Panc1 (cell line): ENCODE measurements at regions not wholly inside any gene's neighbourhood (a gene's known extent, or its start where the extent isn't known, plus 50 kb on each side); places are given as distances from the start of the nearest gene placed in this dataset.

Experiments used
- POLR2AphosphoS5 ChIP-seq: IDR thresholded peaks from 2 replicates; pipeline ENCODE4 v1.6.1; 2012; ENCODE audit warnings: mild to moderate bottlenecking, low read depth, low read length, moderate library complexity
- SIN3A ChIP-seq: IDR thresholded peaks from 2 replicates; pipeline ENCODE4 v1.6.1; 2012; ENCODE audit warnings: low read depth, mild to moderate bottlenecking, low read length, moderate library complexity, borderline replicate concordance; ENCODE audit not compliant: insufficient read depth
- TCF7L2 ChIP-seq: IDR thresholded peaks from 2 replicates; pipeline ENCODE4 v1.6.1; 2011; ENCODE audit warnings: mild to moderate bottlenecking, low read depth, low read length, inconsistent platforms
- TF ChIP-seq, protein P1 (sequence below): fragments of 450-650 bp; IDR thresholded peaks from 2 replicates; pipeline ENCODE4 v1.5.1; 2017; ENCODE audit warnings: mild to moderate bottlenecking
- TF ChIP-seq, protein P2 (sequence below), 2 experiments: IDR thresholded peaks; 2 replicates each; pipeline ENCODE4 v1.6.1; 2011 to 2012; ENCODE audit warnings: low read depth in 2 of 2, control low read depth in 1 of 2, low read length in 1 of 2, mild to moderate bottlenecking in 1 of 2, moderate library complexity in 1 of 2; ENCODE audit not compliant: insufficient read depth in 1 of 2

DNA sequence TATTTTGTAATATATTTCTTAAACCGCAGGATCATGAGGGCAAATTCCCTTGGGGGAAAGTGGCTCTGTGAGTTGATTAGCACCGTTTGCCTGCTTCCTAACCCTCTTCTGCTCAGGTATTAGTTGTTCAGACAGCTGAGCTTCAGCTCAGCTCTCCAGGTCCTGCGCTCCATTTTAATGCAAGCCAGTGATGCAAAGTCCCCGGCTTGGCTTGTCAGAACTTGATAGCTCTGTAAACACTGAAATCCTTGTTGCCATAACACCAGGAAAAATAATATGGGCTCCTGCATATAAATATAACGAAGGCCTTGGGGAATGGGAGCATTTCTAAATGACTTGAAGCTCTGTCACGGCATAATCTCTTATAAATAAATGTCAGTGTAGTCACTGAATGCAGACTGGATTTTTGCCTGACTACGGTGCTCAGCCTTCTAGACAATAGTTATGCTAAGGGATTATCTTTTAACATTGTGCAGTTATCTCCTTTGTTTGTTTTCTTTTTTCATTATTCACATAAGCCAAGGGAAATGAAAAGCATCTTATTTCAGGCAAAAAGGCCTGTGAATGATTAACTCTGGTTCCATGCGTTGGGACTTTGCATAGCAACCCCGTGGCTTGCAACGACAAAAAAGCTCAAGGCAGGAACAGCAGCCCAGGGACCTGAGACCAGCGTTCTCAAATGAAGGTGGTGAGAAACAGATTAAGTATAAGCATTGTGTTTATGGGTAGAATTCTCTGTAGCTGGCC lies 253.2 kb downstream of the SPRY1 start:
- TF ChIP-seq, protein P1, sequence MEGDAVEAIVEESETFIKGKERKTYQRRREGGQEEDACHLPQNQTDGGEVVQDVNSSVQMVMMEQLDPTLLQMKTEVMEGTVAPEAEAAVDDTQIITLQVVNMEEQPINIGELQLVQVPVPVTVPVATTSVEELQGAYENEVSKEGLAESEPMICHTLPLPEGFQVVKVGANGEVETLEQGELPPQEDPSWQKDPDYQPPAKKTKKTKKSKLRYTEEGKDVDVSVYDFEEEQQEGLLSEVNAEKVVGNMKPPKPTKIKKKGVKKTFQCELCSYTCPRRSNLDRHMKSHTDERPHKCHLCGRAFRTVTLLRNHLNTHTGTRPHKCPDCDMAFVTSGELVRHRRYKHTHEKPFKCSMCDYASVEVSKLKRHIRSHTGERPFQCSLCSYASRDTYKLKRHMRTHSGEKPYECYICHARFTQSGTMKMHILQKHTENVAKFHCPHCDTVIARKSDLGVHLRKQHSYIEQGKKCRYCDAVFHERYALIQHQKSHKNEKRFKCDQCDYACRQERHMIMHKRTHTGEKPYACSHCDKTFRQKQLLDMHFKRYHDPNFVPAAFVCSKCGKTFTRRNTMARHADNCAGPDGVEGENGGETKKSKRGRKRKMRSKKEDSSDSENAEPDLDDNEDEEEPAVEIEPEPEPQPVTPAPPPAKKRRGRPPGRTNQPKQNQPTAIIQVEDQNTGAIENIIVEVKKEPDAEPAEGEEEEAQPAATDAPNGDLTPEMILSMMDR, result no peak
- TF ChIP-seq TCF7L2 (no peak), POLR2AphosphoS5 (no peak), SIN3A (no peak)
- TF ChIP-seq, protein P2, sequence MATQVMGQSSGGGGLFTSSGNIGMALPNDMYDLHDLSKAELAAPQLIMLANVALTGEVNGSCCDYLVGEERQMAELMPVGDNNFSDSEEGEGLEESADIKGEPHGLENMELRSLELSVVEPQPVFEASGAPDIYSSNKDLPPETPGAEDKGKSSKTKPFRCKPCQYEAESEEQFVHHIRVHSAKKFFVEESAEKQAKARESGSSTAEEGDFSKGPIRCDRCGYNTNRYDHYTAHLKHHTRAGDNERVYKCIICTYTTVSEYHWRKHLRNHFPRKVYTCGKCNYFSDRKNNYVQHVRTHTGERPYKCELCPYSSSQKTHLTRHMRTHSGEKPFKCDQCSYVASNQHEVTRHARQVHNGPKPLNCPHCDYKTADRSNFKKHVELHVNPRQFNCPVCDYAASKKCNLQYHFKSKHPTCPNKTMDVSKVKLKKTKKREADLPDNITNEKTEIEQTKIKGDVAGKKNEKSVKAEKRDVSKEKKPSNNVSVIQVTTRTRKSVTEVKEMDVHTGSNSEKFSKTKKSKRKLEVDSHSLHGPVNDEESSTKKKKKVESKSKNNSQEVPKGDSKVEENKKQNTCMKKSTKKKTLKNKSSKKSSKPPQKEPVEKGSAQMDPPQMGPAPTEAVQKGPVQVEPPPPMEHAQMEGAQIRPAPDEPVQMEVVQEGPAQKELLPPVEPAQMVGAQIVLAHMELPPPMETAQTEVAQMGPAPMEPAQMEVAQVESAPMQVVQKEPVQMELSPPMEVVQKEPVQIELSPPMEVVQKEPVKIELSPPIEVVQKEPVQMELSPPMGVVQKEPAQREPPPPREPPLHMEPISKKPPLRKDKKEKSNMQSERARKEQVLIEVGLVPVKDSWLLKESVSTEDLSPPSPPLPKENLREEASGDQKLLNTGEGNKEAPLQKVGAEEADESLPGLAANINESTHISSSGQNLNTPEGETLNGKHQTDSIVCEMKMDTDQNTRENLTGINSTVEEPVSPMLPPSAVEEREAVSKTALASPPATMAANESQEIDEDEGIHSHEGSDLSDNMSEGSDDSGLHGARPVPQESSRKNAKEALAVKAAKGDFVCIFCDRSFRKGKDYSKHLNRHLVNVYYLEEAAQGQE (IDR thresholded peaks at IDR 0.05; ENCODE audit: insufficient read depth in 1 of 2, low read depth in 2 of 2, low read length in 1 of 2), result no peak
